ENCODE measurements at regions not wholly inside any gene's neighbourhood (a gene's known extent, or its start where the extent isn't known, plus 50 kb on each side); places are given as distances from the start of the nearest gene placed in this dataset.
"Not testable (repeated sequence)": the region's sequence is repeated elsewhere in the genome, so short reads cannot be mapped to it uniquely, and the experiment has no call there.

GRCh38 chr3:180782195-180782984, 103.1 kb upstream of the CCDC39 start:
- Histone ChIP-seq H3K4me3 (no peak overlapping the region), H3K4me1 (no peaks in the 10 kb centered on the region), H3K4me2 (no peak overlapping the region), H3K27ac (no peak overlapping the region), H3K9me3 (no peaks in the 10 kb centered on the region)
- FAIRE-seq (no peak), ATAC-seq (no peak), DNase-seq (ENCODE audit: low read depth in 1 of 2, low spot score in 1 of 2) (no peak)
- WGBS (ENCODE audit: missing lambda C conversion rate): 0% methylated on average over 1 of the region's 1 CpG
- POLR2A ChIA-PET: no interaction called here
- TF ChIP-seq MAX (IDR thresholded peaks at IDR 0.05) (no peak), JUNB (IDR thresholded peaks at IDR 0.05) (no peak), FOXS1 (CRISPR knock-in tag; IDR thresholded peaks at IDR 0.05) (no peak), ATOH8 (CRISPR knock-in tag; IDR thresholded peaks at IDR 0.05; ENCODE audit: low read depth) (no peak), RAD21 (conservative IDR thresholded peaks at IDR 0.05 in 1 of 2, IDR thresholded peaks at IDR 0.05 in 1 of 2) (no peak), NR3C1 (IDR thresholded peaks at IDR 0.05) (no peak), RARB (CRISPR knock-in tag; IDR thresholded peaks at IDR 0.05) (no peak), SREBF2 (IDR thresholded peaks at IDR 0.05) (no peak), MAFK (IDR thresholded peaks at IDR 0.05; ENCODE audit: partially characterized antibody) (no peak), RCOR1 (IDR thresholded peaks at IDR 0.05; ENCODE audit: low read depth, low read length) (no peak), SMC3 (IDR thresholded peaks at IDR 0.05) (no peak), PBX3 (IDR thresholded peaks at IDR 0.05) (no peak), FOSB (CRISPR knock-in tag; IDR thresholded peaks at IDR 0.05) (no peak), TP53 (CRISPR knock-in tag; IDR thresholded peaks at IDR 0.05) (no peak)
- CTCF ChIA-PET: interaction anchor here (0.7 kb wide), 1 partner anchor 17 kb away, joined by 3 read pairs; no protein-coding TSS in a partner anchor

- H3K27ac ChIP-seq; DNase-seq (ENCODE audit: low read depth in 1 of 2, low spot score in 1 of 2); H3K4me2 ChIP-seq; H3K4me1 ChIP-seq; H3K9me3 ChIP-seq; POLR2A ChIA-PET; H3K4me3 ChIP-seq; ATAC-seq; FAIRE-seq: not testable (repeated sequence)
- CTCF ChIA-PET: interaction anchor here (0.6 kb wide), 1 partner anchor 409 kb away, joined by 3 read pairs; no protein-coding TSS in a partner anchor
- 6% methylated on average over 3 of the region's 3 CpGs for WGBS (ENCODE audit: missing lambda C conversion rate)
These were observed 106.9 kb upstream of the CCDC39 start for GRCh38 chr3:180786227-180786626.

GRCh38 chr3:180789774-180790173, 110.5 kb upstream of the CCDC39 start:
- no peak for FAIRE-seq
- POLR2A ChIA-PET: no interaction called here
- H3K4me2 ChIP-seq: no peak overlapping the region
- H3K27ac ChIP-seq: no peak overlapping the region
- no peak overlapping the region for H3K4me3 ChIP-seq
- ATAC-seq: no peak
- no peak for DNase-seq (ENCODE audit: low read depth in 1 of 2, low spot score in 1 of 2)
- H3K9me3 ChIP-seq: no peaks in the 10 kb centered on the region
- 4% methylated on average over 2 of the region's 2 CpGs for WGBS (ENCODE audit: missing lambda C conversion rate)
- H3K4me1 ChIP-seq: no peaks in the 10 kb centered on the region
- CTCF ChIA-PET: no interaction called here
- TF ChIP-seq RNF2 (IDR thresholded peaks at IDR 0.05; ENCODE audit: borderline replicate concordance, low read depth) (no peak), CBX8 (IDR thresholded peaks at IDR 0.05) (no peak), HDAC2 (IDR thresholded peaks at IDR 0.05) (no peak), CHD4 (IDR thresholded peaks at IDR 0.05; ENCODE audit: borderline replicate concordance) (no peak), HOXB13 (CRISPR knock-in tag; IDR thresholded peaks at IDR 0.05; ENCODE audit: low read depth) (no peak), NPAS2 (CRISPR knock-in tag; IDR thresholded peaks at IDR 0.05; ENCODE audit: borderline replicate concordance) (no peak), CEBPB (IDR thresholded peaks at IDR 0.05) (no peak), FOSL2 (IDR thresholded peaks at IDR 0.05) (no peak), FOSL2 (CRISPR knock-in tag; IDR thresholded peaks at IDR 0.05) (no peak), MYC (IDR thresholded peaks at IDR 0.05; ENCODE audit: borderline replicate concordance, low read length) (no peak), FOSB (CRISPR knock-in tag; IDR thresholded peaks at IDR 0.05) (no peak), MAZ (IDR thresholded peaks at IDR 0.05; ENCODE audit: borderline replicate concordance, low read depth, low read length) (no peak), EP300 (IDR thresholded peaks at IDR 0.05) (no peak)
